ENCODE measurements at regions not wholly inside any gene's neighbourhood (a gene's known extent, or its start where the extent isn't known, plus 50 kb on each side); places are given as distances from the start of the nearest gene placed in this dataset.

DNA sequence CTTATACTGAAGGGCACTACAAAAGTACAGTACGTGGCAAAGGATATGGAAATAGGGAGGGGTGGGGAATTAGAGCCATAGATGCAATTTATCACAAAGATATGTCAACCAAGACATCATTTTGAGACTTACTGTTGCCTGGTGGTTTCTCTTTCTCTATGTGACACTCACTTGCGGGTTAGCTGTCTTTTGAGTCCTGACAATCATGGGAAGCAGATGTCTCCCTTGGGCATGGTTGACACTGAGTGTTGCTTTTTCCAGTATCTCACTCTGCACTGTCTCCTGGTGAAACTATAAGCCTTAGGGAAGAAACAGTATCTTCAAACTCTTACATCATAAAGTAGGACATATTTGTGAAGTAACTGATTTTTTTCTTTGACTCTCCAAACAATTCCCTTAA is 383.5 kb upstream of the LCORL start:
- Histone ChIP-seq H3K27me3 (ENCODE audit: control insufficient read depth in 2 of 2, insufficient read depth in 2 of 2, low read length in 2 of 2) (no peaks in the 10 kb centered on the region), H3K9me3 (replicated peaks in 1 of 2; ENCODE audit: control insufficient read depth in 1 of 2, insufficient read depth in 1 of 2, low read length in 2 of 2) (no peaks in the 10 kb centered on the region), H3K27ac (ENCODE audit: low read depth in 1 of 2, low read length in 2 of 2) (no peak overlapping the region), H4K20me1 (ENCODE audit: insufficient read depth, low read length) (no peaks in the 10 kb centered on the region), H3K4me1 (ENCODE audit: control insufficient read depth in 1 of 2, insufficient read depth in 2 of 2, low read length in 2 of 2) (no peaks in the 10 kb centered on the region), H2AFZ (ENCODE audit: insufficient read depth, low read depth, low read length, poor library complexity, severe bottlenecking) (no peak overlapping the region), H3K9ac (ENCODE audit: insufficient read depth, low read length, poor library complexity, severe bottlenecking) (no peak overlapping the region), H3K79me2 (ENCODE audit: insufficient read depth, low read length) (no peaks in the 10 kb centered on the region), H3K36me3 (replicated peaks in 1 of 2; ENCODE audit: control insufficient read depth in 1 of 2, insufficient read depth in 2 of 2, low read length in 2 of 2) (no peaks in the 10 kb centered on the region), H3K4me2 (replicated peaks; ENCODE audit: extremely low read depth, low read length, poor library complexity, severe bottlenecking) (no peak overlapping the region), H3K4me3 (replicated peaks in 1 of 3; ENCODE audit: low read depth in 2 of 3, low read length in 3 of 3) (no peak overlapping the region)
- WGBS (ENCODE audit: insufficient coverage): 83% methylated on average over 1 of the region's 2 CpGs
- intact Hi-C loops (cut with micrococcal nuclease): no loop called here
- Mint-ChIP-seq H3K27ac (no peak overlapping the region), H3K36me3 (no peaks in the 10 kb centered on the region), H3K27me3 (ENCODE audit: low read depth in 3 of 3) (no peaks in the 10 kb centered on the region), H3K4me3 (no peak overlapping the region), H3K4me1 (no peaks in the 10 kb centered on the region), H3K9me3 (peaks cover 0 to 4% (median 0%) of the 10 kb centered on the region in 7 donors)
- TF ChIP-seq, protein P1, sequence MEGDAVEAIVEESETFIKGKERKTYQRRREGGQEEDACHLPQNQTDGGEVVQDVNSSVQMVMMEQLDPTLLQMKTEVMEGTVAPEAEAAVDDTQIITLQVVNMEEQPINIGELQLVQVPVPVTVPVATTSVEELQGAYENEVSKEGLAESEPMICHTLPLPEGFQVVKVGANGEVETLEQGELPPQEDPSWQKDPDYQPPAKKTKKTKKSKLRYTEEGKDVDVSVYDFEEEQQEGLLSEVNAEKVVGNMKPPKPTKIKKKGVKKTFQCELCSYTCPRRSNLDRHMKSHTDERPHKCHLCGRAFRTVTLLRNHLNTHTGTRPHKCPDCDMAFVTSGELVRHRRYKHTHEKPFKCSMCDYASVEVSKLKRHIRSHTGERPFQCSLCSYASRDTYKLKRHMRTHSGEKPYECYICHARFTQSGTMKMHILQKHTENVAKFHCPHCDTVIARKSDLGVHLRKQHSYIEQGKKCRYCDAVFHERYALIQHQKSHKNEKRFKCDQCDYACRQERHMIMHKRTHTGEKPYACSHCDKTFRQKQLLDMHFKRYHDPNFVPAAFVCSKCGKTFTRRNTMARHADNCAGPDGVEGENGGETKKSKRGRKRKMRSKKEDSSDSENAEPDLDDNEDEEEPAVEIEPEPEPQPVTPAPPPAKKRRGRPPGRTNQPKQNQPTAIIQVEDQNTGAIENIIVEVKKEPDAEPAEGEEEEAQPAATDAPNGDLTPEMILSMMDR (IDR thresholded peaks at IDR 0.05): no peak
- DNase-seq: no peak

DNA sequence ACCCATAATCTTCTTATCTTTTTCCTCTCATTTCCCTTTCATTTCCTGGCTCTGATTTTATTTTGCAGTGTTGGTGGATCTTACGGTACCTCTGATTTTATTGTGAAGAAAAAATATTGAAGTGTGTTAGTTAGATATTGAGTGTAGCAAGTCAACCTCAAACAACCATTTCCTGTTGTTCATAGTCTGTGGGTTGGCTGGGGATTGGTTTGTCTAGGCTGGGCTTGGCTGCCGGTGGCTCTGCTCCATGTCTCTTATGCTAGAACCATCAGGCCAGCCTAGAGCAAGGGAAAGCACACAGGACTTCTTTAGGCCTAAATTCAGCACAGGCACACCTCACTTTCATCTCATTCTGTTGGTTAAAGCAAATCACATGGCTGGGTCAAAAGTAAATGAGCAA is 383.1 kb upstream of the LCORL start:
- Histone ChIP-seq H3K4me3 (replicated peaks in 1 of 3; ENCODE audit: low read depth in 2 of 3, low read length in 3 of 3) (no peak overlapping the region), H4K20me1 (ENCODE audit: insufficient read depth, low read length) (no peaks in the 10 kb centered on the region), H3K4me2 (replicated peaks; ENCODE audit: extremely low read depth, low read length, poor library complexity, severe bottlenecking) (no peak overlapping the region), H2AFZ (ENCODE audit: insufficient read depth, low read depth, low read length, poor library complexity, severe bottlenecking) (no peak overlapping the region), H3K27me3 (ENCODE audit: control insufficient read depth in 2 of 2, insufficient read depth in 2 of 2, low read length in 2 of 2) (no peaks in the 10 kb centered on the region), H3K9me3 (replicated peaks in 1 of 2; ENCODE audit: control insufficient read depth in 1 of 2, insufficient read depth in 1 of 2, low read length in 2 of 2) (no peaks in the 10 kb centered on the region), H3K36me3 (replicated peaks in 1 of 2; ENCODE audit: control insufficient read depth in 1 of 2, insufficient read depth in 2 of 2, low read length in 2 of 2) (no peaks in the 10 kb centered on the region), H3K9ac (ENCODE audit: insufficient read depth, low read length, poor library complexity, severe bottlenecking) (no peak overlapping the region), H3K27ac (ENCODE audit: low read depth in 1 of 2, low read length in 2 of 2) (no peak overlapping the region), H3K79me2 (ENCODE audit: insufficient read depth, low read length) (no peaks in the 10 kb centered on the region), H3K4me1 (ENCODE audit: control insufficient read depth in 1 of 2, insufficient read depth in 2 of 2, low read length in 2 of 2) (no peaks in the 10 kb centered on the region)
- H3K4me3 Mint-ChIP-seq: no peak overlapping the region
- H3K4me1 Mint-ChIP-seq: no peaks in the 10 kb centered on the region
- H3K9me3 Mint-ChIP-seq: peaks cover 0 to 4% (median 0%) of the 10 kb centered on the region in 7 donors
- no peaks in the 10 kb centered on the region for H3K36me3 Mint-ChIP-seq
- H3K27ac Mint-ChIP-seq: no peak overlapping the region
- WGBS (ENCODE audit: insufficient coverage): no CpG with 5 or more reads among the region's 2 CpGs
- intact Hi-C loops (cut with micrococcal nuclease): no loop called here
- DNase-seq: no peak
- no peaks in the 10 kb centered on the region for H3K27me3 Mint-ChIP-seq (ENCODE audit: low read depth in 3 of 3)
- TF ChIP-seq, protein P1 (IDR thresholded peaks at IDR 0.05): no peak
